Globus pallidus (tissue), 1 donor: ENCODE measurements at regions not wholly inside any gene's neighbourhood (a gene's known extent, or its start where the extent isn't known, plus 50 kb on each side); places are given as distances from the start of the nearest gene placed in this dataset.
"Not testable (repeated sequence)": the region's sequence is repeated elsewhere in the genome, so short reads cannot be mapped to it uniquely, and the experiment has no call there.

ENCODE experiments used
- DNase-seq: peaks from one replicate; pipeline ENCODE4 v3.0.0-alpha.2; 2015; ENCODE audit warnings: low spot score

- DNase-seq: no peak
These were observed 586.7 kb downstream of the HINT1 start for GRCh38 chr5:130578354-130578753.

GRCh38 chr5:130571076-130571475, 594.0 kb downstream of the HINT1 start:
- no peak for DNase-seq

GRCh38 chr5:130568791-130569190, 596.3 kb downstream of the HINT1 start:
- no peak for DNase-seq

GRCh38 chr5:130555429-130555828, 609.6 kb downstream of the HINT1 start:
- no peak for DNase-seq

- no peak for DNase-seq
These were observed 614.5 kb downstream of the HINT1 start for GRCh38 chr5:130550562-130550928.

GRCh38 chr5:130549884-130550561, 615.0 kb downstream of the HINT1 start:
- DNase-seq: no peak

- no peak for DNase-seq
These were observed 618.8 kb downstream of the HINT1 start for GRCh38 chr5:130546211-130546610.

GRCh38 chr5:130545291-130545690, 619.8 kb downstream of the HINT1 start:
- DNase-seq: no peak

- no peak for DNase-seq
These were observed 623.3 kb downstream of the HINT1 start for GRCh38 chr5:130541617-130542221.

GRCh38 chr5:130536691-130537090, 628.4 kb downstream of the HINT1 start:
- no peak for DNase-seq

GRCh38 chr5:130532786-130533185, 628.5 kb downstream of the CHSY3 start:
- no peak for DNase-seq

GRCh38 chr5:130529511-130530485, 625.5 kb downstream of the CHSY3 start:
- no peak for DNase-seq

GRCh38 chr5:130529111-130529510, 624.8 kb downstream of the CHSY3 start:
- no peak for DNase-seq

- DNase-seq: no peak
These were observed 624.2 kb downstream of the CHSY3 start for GRCh38 chr5:130528474-130528873.

GRCh38 chr5:130526708-130527107, 622.4 kb downstream of the CHSY3 start:
- DNase-seq: no peak

GRCh38 chr5:130520211-130520610, 615.9 kb downstream of the CHSY3 start:
- no peak for DNase-seq

- no peak for DNase-seq
These were observed 610.9 kb downstream of the CHSY3 start for GRCh38 chr5:130514984-130515690.

- no peak for DNase-seq
These were observed 598.4 kb downstream of the CHSY3 start for GRCh38 chr5:130502702-130503101.

- no peak for DNase-seq
These were observed 597.0 kb downstream of the CHSY3 start for GRCh38 chr5:130501151-130501865.

GRCh38 chr5:130500495-130500894, 596.2 kb downstream of the CHSY3 start:
- not testable (repeated sequence) for DNase-seq

GRCh38 chr5:130496215-130496614, 592.0 kb downstream of the CHSY3 start:
- DNase-seq: no peak
